Right lobe of liver (tissue), 4 donors: ENCODE measurements at regions not wholly inside any gene's neighbourhood (a gene's known extent, or its start where the extent isn't known, plus 50 kb on each side); places are given as distances from the start of the nearest gene placed in this dataset.

Experiments
- POLR2A ChIP-seq: fragments of 450-650 bp; IDR thresholded peaks from one replicate; pipeline ENCODE4 v1.6.1; 2017; ENCODE audit warnings: antibody characterized with exemption, mild to moderate bottlenecking
- TF ChIP-seq, protein P1 (sequence below), 4 donors: fragments of 200-600 bp in 3 of 4; fragments of 450-650 bp in 1 of 4; IDR thresholded peaks; one replicate each; pipeline versions ENCODE4 v1.5.1 to v1.8.0; 2016 to 2022; ENCODE audit warnings: antibody characterized with exemption in 4 of 4, mild to moderate bottlenecking in 2 of 4
- donor health status: DM: no; HTN: no; CAD: no.
- donor health status: DM: no; HTN: no; CAD: no.
- donor health status: DM: no; HTN: yes; CAD: no.

DNA sequence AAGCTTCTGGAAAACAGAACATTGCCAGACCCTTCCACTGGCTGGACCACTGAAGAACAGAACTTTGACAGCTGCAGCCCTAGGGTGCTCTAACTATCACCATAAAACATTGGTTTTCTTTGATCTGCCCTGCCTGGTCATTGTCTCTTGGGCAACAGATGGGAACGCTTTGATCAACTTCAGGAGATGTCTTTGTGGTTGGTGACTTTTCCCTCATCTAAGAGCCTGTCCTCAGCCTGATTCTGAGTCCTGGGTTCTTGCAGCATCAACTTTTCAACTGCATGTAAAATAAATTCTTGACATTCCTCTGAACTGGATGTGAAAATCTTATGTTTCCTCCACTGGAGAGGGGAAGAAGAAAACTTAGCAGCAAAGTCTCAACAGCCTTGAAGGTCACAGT is 53.1 kb upstream of the ZNRF2 start:
- TF ChIP-seq, protein P1, sequence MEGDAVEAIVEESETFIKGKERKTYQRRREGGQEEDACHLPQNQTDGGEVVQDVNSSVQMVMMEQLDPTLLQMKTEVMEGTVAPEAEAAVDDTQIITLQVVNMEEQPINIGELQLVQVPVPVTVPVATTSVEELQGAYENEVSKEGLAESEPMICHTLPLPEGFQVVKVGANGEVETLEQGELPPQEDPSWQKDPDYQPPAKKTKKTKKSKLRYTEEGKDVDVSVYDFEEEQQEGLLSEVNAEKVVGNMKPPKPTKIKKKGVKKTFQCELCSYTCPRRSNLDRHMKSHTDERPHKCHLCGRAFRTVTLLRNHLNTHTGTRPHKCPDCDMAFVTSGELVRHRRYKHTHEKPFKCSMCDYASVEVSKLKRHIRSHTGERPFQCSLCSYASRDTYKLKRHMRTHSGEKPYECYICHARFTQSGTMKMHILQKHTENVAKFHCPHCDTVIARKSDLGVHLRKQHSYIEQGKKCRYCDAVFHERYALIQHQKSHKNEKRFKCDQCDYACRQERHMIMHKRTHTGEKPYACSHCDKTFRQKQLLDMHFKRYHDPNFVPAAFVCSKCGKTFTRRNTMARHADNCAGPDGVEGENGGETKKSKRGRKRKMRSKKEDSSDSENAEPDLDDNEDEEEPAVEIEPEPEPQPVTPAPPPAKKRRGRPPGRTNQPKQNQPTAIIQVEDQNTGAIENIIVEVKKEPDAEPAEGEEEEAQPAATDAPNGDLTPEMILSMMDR (IDR thresholded peaks at IDR 0.05) = no peak
- TF ChIP-seq POLR2A = no peak
